Nephron progenitor cell (in vitro differentiated cells): ENCODE measurements at regions not wholly inside any gene's neighbourhood (a gene's known extent, or its start where the extent isn't known, plus 50 kb on each side); places are given as distances from the start of the nearest gene placed in this dataset.
"Not testable (repeated sequence)": the region's sequence is repeated elsewhere in the genome, so short reads cannot be mapped to it uniquely, and the experiment has no call there.

ENCODE experiments used
- DNase-seq: peaks from one replicate; pipeline ENCODE4 v3.0.0; 2021
- H3K27ac Mint-ChIP-seq: 2 replicates; pipeline ENCODE4 v1.8.0; 2021; ENCODE audit warnings: mild to moderate bottlenecking, moderate library complexity, mixed read lengths
- H3K27me3 Mint-ChIP-seq: 2 replicates; pipeline ENCODE4 v1.8.0; 2021; ENCODE audit warnings: mild to moderate bottlenecking, low read depth, mixed read lengths; ENCODE audit not compliant: poor library complexity
- H3K36me3 Mint-ChIP-seq: 2 replicates; pipeline ENCODE4 v1.8.0; 2021; ENCODE audit warnings: low read depth, mixed read lengths
- H3K4me1 Mint-ChIP-seq: 2 replicates; pipeline ENCODE4 v1.8.0; 2021; ENCODE audit warnings: mixed read lengths
- H3K4me3 Mint-ChIP-seq: 2 replicates; pipeline ENCODE4 v1.8.0; 2021; ENCODE audit warnings: mild to moderate bottlenecking, moderate library complexity, mixed read lengths
- H3K9me3 Mint-ChIP-seq: 2 replicates; pipeline ENCODE4 v1.8.0; 2021; ENCODE audit warnings: mild to moderate bottlenecking, moderate library complexity, mixed read lengths
- CTCF ChIP-seq: fragments of 200-600 bp; sonication (generic); IDR thresholded peaks from 2 replicates; pipeline ENCODE4 v1.5.0; 2021; ENCODE audit warnings: antibody characterized with exemption

- peaks cover 6% of the 10 kb centered on the region for H3K27me3 Mint-ChIP-seq
- no peaks in the 10 kb centered on the region for H3K36me3 Mint-ChIP-seq
- H3K4me1 Mint-ChIP-seq: no peaks in the 10 kb centered on the region
- H3K27ac Mint-ChIP-seq: no peak overlapping the region
- TF ChIP-seq CTCF: no peak
- H3K9me3 Mint-ChIP-seq: no peaks in the 10 kb centered on the region
- H3K4me3 Mint-ChIP-seq: no peak overlapping the region
- no peak for DNase-seq
Observed at GRCh38 chr3:153463895-153464294, 301.9 kb downstream of the RAP2B start.

- TF ChIP-seq CTCF: no peak
- no peak overlapping the region for H3K27ac Mint-ChIP-seq
- no peak for DNase-seq
- H3K9me3 Mint-ChIP-seq: no peaks in the 10 kb centered on the region
- H3K27me3 Mint-ChIP-seq: peaks cover 6% of the 10 kb centered on the region
- no peaks in the 10 kb centered on the region for H3K36me3 Mint-ChIP-seq
- no peak overlapping the region for H3K4me3 Mint-ChIP-seq
- H3K4me1 Mint-ChIP-seq: no peaks in the 10 kb centered on the region
Observed at GRCh38 chr3:153469162-153469561, 307.1 kb downstream of the RAP2B start.

GRCh38 chr3:153484842-153485241 is 322.8 kb downstream of the RAP2B start:
- no peak for TF ChIP-seq CTCF
- H3K9me3 Mint-ChIP-seq: no peaks in the 10 kb centered on the region
- DNase-seq: no peak
- no peak overlapping the region for H3K27ac Mint-ChIP-seq
- no peaks in the 10 kb centered on the region for H3K27me3 Mint-ChIP-seq
- H3K4me3 Mint-ChIP-seq: no peak overlapping the region
- no peaks in the 10 kb centered on the region for H3K4me1 Mint-ChIP-seq
- no peaks in the 10 kb centered on the region for H3K36me3 Mint-ChIP-seq

- H3K36me3 Mint-ChIP-seq: no peaks in the 10 kb centered on the region
- no peaks in the 10 kb centered on the region for H3K9me3 Mint-ChIP-seq
- H3K27me3 Mint-ChIP-seq: no peaks in the 10 kb centered on the region
- no peak overlapping the region for H3K27ac Mint-ChIP-seq
- no peak overlapping the region for H3K4me3 Mint-ChIP-seq
- TF ChIP-seq CTCF: no peak
- no peak for DNase-seq
- H3K4me1 Mint-ChIP-seq: no peaks in the 10 kb centered on the region
Observed at GRCh38 chr3:153495422-153495821, 333.4 kb downstream of the RAP2B start.

- H3K4me3 Mint-ChIP-seq: no peak overlapping the region
- H3K27ac Mint-ChIP-seq: no peak overlapping the region
- no peak for DNase-seq
- no peak for TF ChIP-seq CTCF
- H3K4me1 Mint-ChIP-seq: no peaks in the 10 kb centered on the region
- H3K36me3 Mint-ChIP-seq: no peaks in the 10 kb centered on the region
- no peaks in the 10 kb centered on the region for H3K9me3 Mint-ChIP-seq
- no peaks in the 10 kb centered on the region for H3K27me3 Mint-ChIP-seq
Observed at GRCh38 chr3:153502682-153503081, 340.7 kb downstream of the RAP2B start.

- no peaks in the 10 kb centered on the region for H3K36me3 Mint-ChIP-seq
- TF ChIP-seq CTCF: no peak
- H3K27ac Mint-ChIP-seq: no peak overlapping the region
Observed at GRCh38 chr3:153503873-153504272, 341.8 kb downstream of the RAP2B start.

GRCh38 chr3:153506205-153506604 is 344.2 kb downstream of the RAP2B start:
- not testable (repeated sequence) for H3K27me3 Mint-ChIP-seq, H3K4me1 Mint-ChIP-seq, H3K4me3 Mint-ChIP-seq, H3K9me3 Mint-ChIP-seq, H3K27ac Mint-ChIP-seq, DNase-seq, H3K36me3 Mint-ChIP-seq

More at GRCh38 chr3:153503873-153504272, 341.8 kb downstream of the RAP2B start:
- Mint-ChIP-seq H3K27me3 (peaks cover 2% of the 10 kb centered on the region), H3K9me3 (no peaks in the 10 kb centered on the region), H3K4me1 (no peaks in the 10 kb centered on the region), H3K4me3 (no peak overlapping the region)
- no peak for DNase-seq

GRCh38 chr3:153506686-153507085 is 344.7 kb downstream of the RAP2B start:
- H3K27ac Mint-ChIP-seq, H3K9me3 Mint-ChIP-seq, H3K36me3 Mint-ChIP-seq, H3K27me3 Mint-ChIP-seq, DNase-seq, H3K4me3 Mint-ChIP-seq, H3K4me1 Mint-ChIP-seq: not testable (repeated sequence)
